WTC11 (cell line): ENCODE measurements at regions not wholly inside any gene's neighbourhood (a gene's known extent, or its start where the extent isn't known, plus 50 kb on each side); places are given as distances from the start of the nearest gene placed in this dataset.

Experiments
- ATAC-seq: fragments of 200-7000 bp; cut with Tn5 transposase; 2 replicates; pipeline ENCODE4 v1.10.0; 2021; ENCODE audit warnings: mild to moderate bottlenecking, moderate library complexity
- CTCF ChIA-PET: fragments of 300-600 bp; sonication (Branson Sonifier 250); formaldehyde crosslinking; loops from one replicate; lab custom pipeline; 2021; ENCODE audit warnings: antibody characterized with exemption; lab: Charles Lee
- POLR2A ChIA-PET: fragments of 350-600 bp; sonication (Branson Sonifier 250); formaldehyde crosslinking; loops from one replicate; lab custom pipeline; 2021; ENCODE audit warnings: antibody characterized with exemption; lab: Charles Lee
- DNase-seq: peaks from one replicate; pipeline ENCODE4 v3.0.0; 2021; ENCODE audit warnings: low spot score
- H3K27ac Mint-ChIP-seq: 2 replicates; pipeline ENCODE4 v1.8.0; 2021; ENCODE audit warnings: mixed read lengths
- H3K27me3 Mint-ChIP-seq: 2 replicates; pipeline ENCODE4 v1.8.0; 2021; ENCODE audit warnings: low read depth, mild to moderate bottlenecking, moderate library complexity, mixed read lengths
- H3K36me3 Mint-ChIP-seq: 2 replicates; pipeline ENCODE4 v1.8.0; 2021; ENCODE audit warnings: mixed read lengths
- H3K4me1 Mint-ChIP-seq: 2 replicates; pipeline ENCODE4 v1.8.0; 2022; ENCODE audit warnings: mixed read lengths
- H3K4me3 Mint-ChIP-seq: 2 replicates; pipeline ENCODE4 v1.8.0; 2021; ENCODE audit warnings: mild to moderate bottlenecking, moderate library complexity, mixed read lengths
- H3K9me3 Mint-ChIP-seq: 2 replicates; pipeline ENCODE4 v1.8.0; 2021; ENCODE audit warnings: mixed read lengths
- ATF6 ChIP-seq: sonication (generic); formaldehyde crosslinking; IDR thresholded peaks from 2 replicates; pipeline ENCODE4 v1.8.1; 2023; ENCODE audit warnings: mild to moderate bottlenecking, missing genetic modification reagents
- ESRRA ChIP-seq: sonication (generic); formaldehyde crosslinking; IDR thresholded peaks from 2 replicates; pipeline ENCODE4 v1.8.1; 2022; ENCODE audit warnings: mild to moderate bottlenecking, missing genetic modification reagents, borderline replicate concordance
- ETV6 ChIP-seq: sonication (generic); formaldehyde crosslinking; IDR thresholded peaks from 2 replicates; pipeline ENCODE4 v1.8.1; 2022; ENCODE audit warnings: mild to moderate bottlenecking, missing genetic modification reagents
- FOXJ3 ChIP-seq: sonication (generic); formaldehyde crosslinking; IDR thresholded peaks from 2 replicates; pipeline ENCODE4 v1.9.0; 2021; ENCODE audit warnings: missing genetic modification reagents, mild to moderate bottlenecking, borderline replicate concordance
- FOXP4 ChIP-seq: sonication (generic); formaldehyde crosslinking; IDR thresholded peaks from 2 replicates; pipeline ENCODE4 v1.8.0; 2022; ENCODE audit warnings: mild to moderate bottlenecking, missing genetic modification reagents
- GTF2I ChIP-seq: fragments of 250-450 bp; sonication (Bioruptor Pico); conservative IDR thresholded peaks from 2 replicates; pipeline ENCODE4 v1.4.0; 2021; ENCODE audit warnings: mild to moderate bottlenecking
- IRF1 ChIP-seq: sonication (generic); formaldehyde crosslinking; IDR thresholded peaks from 2 replicates; pipeline ENCODE4 v1.8.0; 2023; ENCODE audit warnings: missing genetic modification reagents
- RORB ChIP-seq: fragments of 250-450 bp; sonication (Bioruptor Pico); IDR thresholded peaks from 2 replicates; pipeline ENCODE4 v1.9.0; 2021; ENCODE audit warnings: mild to moderate bottlenecking
- SMAD4 ChIP-seq: sonication (generic); formaldehyde crosslinking; IDR thresholded peaks from 2 replicates; pipeline ENCODE4 v1.8.0; 2022; ENCODE audit warnings: mild to moderate bottlenecking, missing genetic modification reagents
- ZBTB43 ChIP-seq: sonication (generic); formaldehyde crosslinking; IDR thresholded peaks from 2 replicates; pipeline ENCODE4 v1.8.1; 2023; ENCODE audit warnings: mild to moderate bottlenecking, missing genetic modification reagents
- ZNF138 ChIP-seq: sonication (generic); formaldehyde crosslinking; conservative IDR thresholded peaks from 2 replicates; pipeline ENCODE4 v1.8.1; 2022; ENCODE audit warnings: mild to moderate bottlenecking, moderate library complexity, missing genetic modification reagents
- ZNF219 ChIP-seq: sonication (generic); formaldehyde crosslinking; IDR thresholded peaks from 2 replicates; pipeline ENCODE4 v1.8.0; 2023; ENCODE audit warnings: missing genetic modification reagents, mild to moderate bottlenecking, borderline replicate concordance
- ZNF317 ChIP-seq: sonication (generic); formaldehyde crosslinking; IDR thresholded peaks from 2 replicates; pipeline ENCODE4 v1.8.1; 2023; ENCODE audit warnings: low read depth, mild to moderate bottlenecking, moderate library complexity, missing genetic modification reagents, borderline replicate concordance
- ZNF425 ChIP-seq: fragments of 250-450 bp; sonication (Bioruptor Pico); conservative IDR thresholded peaks from 2 replicates; pipeline ENCODE4 v1.9.0; 2021; ENCODE audit warnings: mild to moderate bottlenecking
- ZNF532 ChIP-seq: fragments of 250-450 bp; sonication (Bioruptor Pico); IDR thresholded peaks from 2 replicates; pipeline ENCODE4 v1.9.0; 2021; ENCODE audit warnings: mild to moderate bottlenecking, borderline replicate concordance

GRCh38 chr2:146207901-146208300 is 1636.9 kb upstream of the ACVR2A start:
- TF ChIP-seq ZNF425 (CRISPR knock-in tag) (no peak), FOXJ3 (CRISPR knock-in tag) (no peak), RORB (no peak), ZBTB43 (CRISPR knock-in tag) (no peak), ZNF219 (CRISPR knock-in tag) (no peak), ATF6 (no peak), ESRRA (no peak), IRF1 (no peak), ZNF317 (CRISPR knock-in tag) (no peak), FOXP4 (CRISPR knock-in tag) (no peak), ZNF532 (CRISPR knock-in tag) (no peak)
- ATAC-seq = no peak

GRCh38 chr2:146207417-146207816 is 1637.4 kb upstream of the ACVR2A start:
- Mint-ChIP-seq H3K4me3 (no peak overlapping the region), H3K9me3 (peaks cover 10% of the 10 kb centered on the region), H3K27me3 (no peaks in the 10 kb centered on the region), H3K27ac (no peak overlapping the region), H3K36me3 (peaks cover 6% of the 10 kb centered on the region), H3K4me1 (no peaks in the 10 kb centered on the region)
- no peak for ATAC-seq
- no peak for DNase-seq
- ChIA-PET CTCF (no interaction called here), POLR2A (no interaction called here)
- no peak for TF ChIP-seq ETV6 (CRISPR knock-in tag)
- TF ChIP-seq SMAD4 (CRISPR knock-in tag) = no peak
- no peak for TF ChIP-seq ZNF138
- no peak for TF ChIP-seq GTF2I (CRISPR knock-in tag)

More at GRCh38 chr2:146207901-146208300, 1636.9 kb upstream of the ACVR2A start:
- H3K4me3 Mint-ChIP-seq = no peak overlapping the region
- POLR2A ChIA-PET = no interaction called here
- peaks cover 6% of the 10 kb centered on the region for H3K36me3 Mint-ChIP-seq
- no peak for DNase-seq
- H3K27ac Mint-ChIP-seq = no peak overlapping the region
- no peaks in the 10 kb centered on the region for H3K27me3 Mint-ChIP-seq
- peaks cover 10% of the 10 kb centered on the region for H3K9me3 Mint-ChIP-seq
- CTCF ChIA-PET = no interaction called here
- H3K4me1 Mint-ChIP-seq = no peaks in the 10 kb centered on the region
